ENCODE measurements at regions not wholly inside any gene's neighbourhood (a gene's known extent, or its start where the extent isn't known, plus 50 kb on each side); places are given as distances from the start of the nearest gene placed in this dataset.

DNA sequence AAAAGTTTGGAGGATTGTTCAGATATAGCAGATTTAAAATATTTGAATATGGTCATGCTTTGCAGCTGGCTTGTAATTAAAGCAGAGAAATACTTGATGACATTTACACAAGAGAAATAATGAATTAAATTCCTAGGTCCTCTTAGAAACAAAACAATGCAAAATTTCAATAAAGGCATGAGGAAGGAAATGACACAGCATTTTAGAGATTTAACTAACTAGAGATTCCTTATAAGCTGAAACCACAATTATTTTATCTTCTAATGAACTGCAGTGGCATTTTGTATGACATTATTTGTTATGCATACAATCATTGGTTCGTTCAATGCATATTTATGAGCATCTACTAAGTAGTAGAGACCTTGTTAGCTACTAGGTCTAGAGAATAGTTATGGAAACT, 490.9 kb downstream of the ZWINT start (continued):
- no peak for TF ChIP-seq EZH2 (IDR thresholded peaks at IDR 0.05; ENCODE audit: low read depth, low read length, severe bottlenecking)

- CTCF ChIA-PET (ENCODE audit: partially characterized antibody) = no interaction called here
- TF ChIP-seq HDAC2 (IDR thresholded peaks at IDR 0.05; ENCODE audit: borderline replicate concordance in 1 of 2, low read depth in 2 of 2, low read length in 2 of 2) (no peak), TBP (IDR thresholded peaks at IDR 0.05; ENCODE audit: low read depth, low read length) (no peak), BRCA1 (IDR thresholded peaks at IDR 0.05; ENCODE audit: low read depth, low read length) (no peak), KDM5A (IDR thresholded peaks at IDR 0.05; ENCODE audit: low read length) (no peak)
- TF ChIP-seq, protein P1, sequence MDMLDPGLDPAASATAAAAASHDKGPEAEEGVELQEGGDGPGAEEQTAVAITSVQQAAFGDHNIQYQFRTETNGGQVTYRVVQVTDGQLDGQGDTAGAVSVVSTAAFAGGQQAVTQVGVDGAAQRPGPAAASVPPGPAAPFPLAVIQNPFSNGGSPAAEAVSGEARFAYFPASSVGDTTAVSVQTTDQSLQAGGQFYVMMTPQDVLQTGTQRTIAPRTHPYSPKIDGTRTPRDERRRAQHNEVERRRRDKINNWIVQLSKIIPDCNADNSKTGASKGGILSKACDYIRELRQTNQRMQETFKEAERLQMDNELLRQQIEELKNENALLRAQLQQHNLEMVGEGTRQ (IDR thresholded peaks at IDR 0.05; ENCODE audit: low read length) = no peak
- TF ChIP-seq, protein P2, sequence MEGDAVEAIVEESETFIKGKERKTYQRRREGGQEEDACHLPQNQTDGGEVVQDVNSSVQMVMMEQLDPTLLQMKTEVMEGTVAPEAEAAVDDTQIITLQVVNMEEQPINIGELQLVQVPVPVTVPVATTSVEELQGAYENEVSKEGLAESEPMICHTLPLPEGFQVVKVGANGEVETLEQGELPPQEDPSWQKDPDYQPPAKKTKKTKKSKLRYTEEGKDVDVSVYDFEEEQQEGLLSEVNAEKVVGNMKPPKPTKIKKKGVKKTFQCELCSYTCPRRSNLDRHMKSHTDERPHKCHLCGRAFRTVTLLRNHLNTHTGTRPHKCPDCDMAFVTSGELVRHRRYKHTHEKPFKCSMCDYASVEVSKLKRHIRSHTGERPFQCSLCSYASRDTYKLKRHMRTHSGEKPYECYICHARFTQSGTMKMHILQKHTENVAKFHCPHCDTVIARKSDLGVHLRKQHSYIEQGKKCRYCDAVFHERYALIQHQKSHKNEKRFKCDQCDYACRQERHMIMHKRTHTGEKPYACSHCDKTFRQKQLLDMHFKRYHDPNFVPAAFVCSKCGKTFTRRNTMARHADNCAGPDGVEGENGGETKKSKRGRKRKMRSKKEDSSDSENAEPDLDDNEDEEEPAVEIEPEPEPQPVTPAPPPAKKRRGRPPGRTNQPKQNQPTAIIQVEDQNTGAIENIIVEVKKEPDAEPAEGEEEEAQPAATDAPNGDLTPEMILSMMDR (IDR thresholded peaks at IDR 0.05; ENCODE audit: control extremely low read depth in 1 of 3, insufficient read depth in 1 of 3, low read depth in 1 of 3, low read length in 3 of 3) = no peak
These were observed 493.2 kb downstream of the ZWINT start for GRCh38 chr10:55867848-55868247.

More at GRCh38 chr10:55867848-55868247, 493.2 kb downstream of the ZWINT start:
- Histone ChIP-seq H3K4me3 (ENCODE audit: extremely low read depth in 1 of 4, insufficient read depth in 2 of 4, low read depth in 3 of 4, low read length in 4 of 4) (no peak overlapping the region), H3K23me2 (ENCODE audit: low read depth, low read length) (no peaks in the 10 kb centered on the region), H3K4me2 (ENCODE audit: insufficient read depth in 1 of 2, low read depth in 2 of 2, low read length in 2 of 2) (no peak overlapping the region), H4K8ac (ENCODE audit: extremely low read depth, insufficient read depth, low read length) (no peak overlapping the region), H3K14ac (ENCODE audit: insufficient read length) (no peak overlapping the region), H2BK12ac (ENCODE audit: low read depth, low read length) (no peak overlapping the region), H2BK15ac (ENCODE audit: low read length) (no peak overlapping the region), H3K4ac (replicated peaks; ENCODE audit: insufficient read length, low read depth, low read length) (no peak overlapping the region), H3K27ac (ENCODE audit: low read depth, low read length) (no peak overlapping the region), H3K36me3 (ENCODE audit: control insufficient read depth in 2 of 4, insufficient read depth in 4 of 4, low read length in 3 of 4) (no peaks in the 10 kb centered on the region), H3K56ac (replicated peaks; ENCODE audit: insufficient read length, low read depth, low read length) (no peak overlapping the region), H3K9ac (replicated peaks in 1 of 4; ENCODE audit: extremely low read depth in 1 of 4, low read depth in 3 of 4, low read length in 3 of 4) (no peak overlapping the region), H4K91ac (replicated peaks; ENCODE audit: insufficient read length, low read length) (no peak overlapping the region), H2AFZ (ENCODE audit: low read length) (no peak overlapping the region), H3K79me2 (ENCODE audit: control insufficient read depth in 1 of 2, insufficient read depth in 2 of 2, low read length in 2 of 2) (no peaks in the 10 kb centered on the region), H2BK20ac (ENCODE audit: low read length) (no peak overlapping the region), H4K5ac (ENCODE audit: insufficient read length, low read depth, low read length) (no peak overlapping the region), H3K4me1 (replicated peaks in 1 of 4; ENCODE audit: control insufficient read depth in 3 of 4, insufficient read depth in 4 of 4, low read length in 3 of 4) (no peaks in the 10 kb centered on the region), H3K27me3 (replicated peaks in 1 of 4; ENCODE audit: control insufficient read depth in 3 of 4, extremely low read depth in 1 of 4, insufficient read depth in 3 of 4, low read length in 3 of 4) (no peaks in the 10 kb centered on the region), H3K23ac (ENCODE audit: insufficient read length) (no peak overlapping the region), H3K79me1 (ENCODE audit: low read depth, low read length) (no peaks in the 10 kb centered on the region), H2BK120ac (replicated peaks; ENCODE audit: low read depth, low read length) (no peak overlapping the region), H2AK5ac (ENCODE audit: low read depth, low read length) (no peak overlapping the region), H3K18ac (ENCODE audit: extremely low read depth, low read length) (no peak overlapping the region), H3K9me3 (ENCODE audit: insufficient read depth in 2 of 2, low read depth in 1 of 2, low read length in 1 of 2) (no peaks in the 10 kb centered on the region), H2BK5ac (ENCODE audit: low read depth, low read length) (no peak overlapping the region), H4K20me1 (replicated peaks in 1 of 2; ENCODE audit: control insufficient read depth in 1 of 2, insufficient read depth in 2 of 2, low read length in 2 of 2) (no peaks in the 10 kb centered on the region)
- FAIRE-seq = no peak
- POLR2A ChIA-PET (ENCODE audit: partially characterized antibody) = no interaction called here
- 83% methylated on average over 1 of the region's 1 CpG; no CpG with 5 or more reads in 1 of the 2 experiments for WGBS, 2 experiments (ENCODE audit: extremely low coverage in 1 of 2, insufficient coverage in 1 of 2, insufficient read length in 1 of 2, insufficient replicate concordance in 2 of 2, low coverage in 1 of 2, low lambda C conversion rate in 2 of 2, missing lambda C conversion rate in 1 of 2)
- no peak for DNase-seq (ENCODE audit: low read depth in 1 of 2, low spot score in 2 of 2)

All from H1 (cell line).